ENCODE measurements at regions not wholly inside any gene's neighbourhood (a gene's known extent, or its start where the extent isn't known, plus 50 kb on each side); places are given as distances from the start of the nearest gene placed in this dataset.

DNA sequence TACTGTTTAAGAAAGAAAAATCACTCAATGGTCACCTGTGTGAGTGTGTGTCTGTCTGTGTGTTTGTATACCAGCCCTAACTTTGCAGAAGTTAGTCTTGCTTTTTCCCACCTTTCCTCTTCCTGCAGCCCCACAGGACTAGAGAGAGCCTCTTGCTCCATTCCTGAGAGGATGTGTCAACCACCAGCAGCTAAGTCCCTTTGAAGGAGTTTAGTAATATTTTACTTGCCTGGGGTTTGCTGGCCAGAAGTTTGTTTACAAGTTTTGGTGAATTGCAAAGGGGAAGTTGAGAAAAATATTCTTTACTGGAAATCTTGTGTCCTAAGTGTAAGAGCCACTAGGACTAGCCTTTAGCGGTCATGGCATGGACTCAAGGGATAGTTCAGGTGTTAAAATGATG, 316.2 kb downstream of the BRINP1 start:
- Histone ChIP-seq H3K27me3 (no peaks in the 10 kb centered on the region), H3K4me3 (peak overlapping the region in 2 of 12 donors; percentile 13 to 36), H3K27ac (peak overlapping the region in 11 of 12 donors; percentile 27 to 88 (median 75)), H3K36me3 (no peaks in the 10 kb centered on the region), H3K9me3 (no peaks in the 10 kb centered on the region), H3K4me1 (peaks cover 0 to 15% (median 0%) of the 10 kb centered on the region in 12 donors)
- WGBS, 4 donors: 82 to 92% (median 86%) methylated on average over 1 of the region's 1 CpG
- peak in 3 of 4 donors; percentile 26 to 45 (median 27) for ATAC-seq
- intact Hi-C loops (cut with DNase I): loop anchor here in 2 of 10 donors (2.0 to 10.0 kb wide), 2 partner anchors 62 to 74 kb away; no protein-coding TSS in a partner anchor
- TF ChIP-seq, protein P1, sequence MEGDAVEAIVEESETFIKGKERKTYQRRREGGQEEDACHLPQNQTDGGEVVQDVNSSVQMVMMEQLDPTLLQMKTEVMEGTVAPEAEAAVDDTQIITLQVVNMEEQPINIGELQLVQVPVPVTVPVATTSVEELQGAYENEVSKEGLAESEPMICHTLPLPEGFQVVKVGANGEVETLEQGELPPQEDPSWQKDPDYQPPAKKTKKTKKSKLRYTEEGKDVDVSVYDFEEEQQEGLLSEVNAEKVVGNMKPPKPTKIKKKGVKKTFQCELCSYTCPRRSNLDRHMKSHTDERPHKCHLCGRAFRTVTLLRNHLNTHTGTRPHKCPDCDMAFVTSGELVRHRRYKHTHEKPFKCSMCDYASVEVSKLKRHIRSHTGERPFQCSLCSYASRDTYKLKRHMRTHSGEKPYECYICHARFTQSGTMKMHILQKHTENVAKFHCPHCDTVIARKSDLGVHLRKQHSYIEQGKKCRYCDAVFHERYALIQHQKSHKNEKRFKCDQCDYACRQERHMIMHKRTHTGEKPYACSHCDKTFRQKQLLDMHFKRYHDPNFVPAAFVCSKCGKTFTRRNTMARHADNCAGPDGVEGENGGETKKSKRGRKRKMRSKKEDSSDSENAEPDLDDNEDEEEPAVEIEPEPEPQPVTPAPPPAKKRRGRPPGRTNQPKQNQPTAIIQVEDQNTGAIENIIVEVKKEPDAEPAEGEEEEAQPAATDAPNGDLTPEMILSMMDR (IDR thresholded peaks at IDR 0.05): no peak
- no peak for TF ChIP-seq POLR2A (IDR thresholded peaks at IDR 0.05)
- no peak for DNase-seq

DNA sequence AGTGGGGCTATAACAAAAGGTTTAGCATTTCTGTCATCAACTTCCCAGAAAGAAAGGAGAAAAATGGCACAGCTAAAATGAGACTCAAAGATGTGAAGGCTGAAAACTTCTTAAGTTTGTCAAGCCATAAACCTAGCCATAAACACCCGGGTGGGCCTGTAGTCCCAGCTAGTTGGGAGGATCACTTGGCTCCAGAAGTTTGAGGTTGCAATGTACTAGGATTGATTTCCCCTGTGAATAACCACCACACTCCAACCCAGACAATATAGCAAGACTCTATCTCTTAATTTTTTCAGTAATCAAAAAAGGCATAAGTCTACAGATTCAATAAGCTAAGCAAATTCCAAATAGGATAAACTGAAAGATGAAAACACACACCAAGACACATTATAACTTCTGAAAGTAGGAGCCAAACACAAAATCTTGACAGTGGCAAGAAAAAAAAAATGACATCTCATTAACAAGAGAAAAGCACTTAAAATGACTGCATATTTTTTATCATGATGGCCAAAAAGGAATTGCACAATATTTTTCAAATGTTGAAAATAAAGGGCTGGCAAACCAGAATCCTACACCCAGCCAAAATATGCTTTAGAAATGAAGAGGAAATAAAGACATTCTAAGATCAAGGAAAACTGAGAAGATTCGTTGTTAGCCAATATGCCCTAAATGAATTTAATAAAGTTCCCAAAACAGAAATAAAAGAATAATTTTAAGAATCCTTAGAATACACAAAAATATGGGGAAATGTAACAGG, 308.4 kb downstream of the BRINP1 start:
- Histone ChIP-seq H3K27me3 (no peaks in the 10 kb centered on the region), H3K27ac (no peak overlapping the region), H3K4me1 (no peaks in the 10 kb centered on the region), H3K36me3 (no peaks in the 10 kb centered on the region), H3K4me3 (no peak overlapping the region), H3K9me3 (no peaks in the 10 kb centered on the region)
- ATAC-seq (no peak), DNase-seq (no peak)
- no peak for TF ChIP-seq POLR2A (IDR thresholded peaks at IDR 0.05)
- WGBS, 4 donors: 68 to 81% (median 69%) methylated on average over 2 of the region's 2 CpGs
- intact Hi-C loops (cut with DNase I): no loop called here

DNA sequence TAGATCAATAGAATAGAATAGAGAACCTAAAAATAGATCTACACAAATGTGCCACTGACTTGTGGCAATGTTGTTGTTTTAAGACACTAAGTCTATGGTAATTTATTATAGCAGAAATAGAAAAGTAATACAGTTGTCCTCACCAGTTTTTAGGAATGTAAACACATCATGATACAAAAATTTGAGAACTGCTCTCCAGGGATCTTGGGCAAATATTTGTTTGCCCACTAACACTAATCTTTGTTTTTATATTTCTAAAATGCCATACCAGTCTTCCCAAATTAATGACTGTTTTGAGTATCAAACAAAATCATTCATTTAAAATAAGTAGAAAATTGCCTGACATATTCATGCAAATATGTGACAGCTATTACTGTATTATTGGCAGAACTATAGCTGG, 297.6 kb downstream of the BRINP1 start:
- no peaks in the 10 kb centered on the region for H3K4me1 ChIP-seq
- ATAC-seq (no peak), DNase-seq (no peak)
- intact Hi-C loops (cut with DNase I): no loop called here
- TF ChIP-seq POLR2A (IDR thresholded peaks at IDR 0.05): no peak
- TF ChIP-seq, protein P1 (IDR thresholded peaks at IDR 0.05): no peak
- H3K36me3 ChIP-seq: no peaks in the 10 kb centered on the region
- no peak overlapping the region for H3K27ac ChIP-seq
- H3K9me3 ChIP-seq: no peaks in the 10 kb centered on the region
- H3K4me3 ChIP-seq: no peak overlapping the region
- no peaks in the 10 kb centered on the region for H3K27me3 ChIP-seq

DNA sequence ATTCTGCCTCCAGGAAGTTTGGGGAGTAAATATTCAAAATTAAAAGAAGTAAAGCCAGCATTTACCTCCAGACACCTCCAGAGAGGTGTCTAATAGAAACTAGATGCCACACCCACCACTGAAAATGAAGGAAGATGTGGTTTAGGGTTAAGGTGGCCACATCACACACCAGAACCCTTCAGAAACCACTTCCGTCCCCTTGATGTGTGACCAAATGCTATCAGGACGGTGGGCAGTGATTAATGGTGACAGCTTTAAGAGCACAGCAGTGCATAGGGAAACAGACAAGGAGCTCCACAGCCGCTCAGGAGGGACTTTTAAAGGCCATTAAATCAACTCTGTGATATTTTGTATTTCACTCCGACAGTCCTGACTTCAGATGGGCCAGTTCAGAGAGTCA, 295.2 kb downstream of the BRINP1 start:
- Histone ChIP-seq H3K4me1 (no peaks in the 10 kb centered on the region), H3K9me3 (no peaks in the 10 kb centered on the region), H3K27me3 (no peaks in the 10 kb centered on the region), H3K27ac (no peak overlapping the region), H3K4me3 (no peak overlapping the region), H3K36me3 (no peaks in the 10 kb centered on the region)
- WGBS, 4 donors: 31 to 51% (median 40%) methylated on average over 4 of the region's 4 CpGs
- TF ChIP-seq, protein P1 (IDR thresholded peaks at IDR 0.05): no peak
- no peak for TF ChIP-seq POLR2A (IDR thresholded peaks at IDR 0.05)
- ATAC-seq (no peak), DNase-seq (no peak)
- intact Hi-C loops (cut with DNase I): no loop called here

DNA sequence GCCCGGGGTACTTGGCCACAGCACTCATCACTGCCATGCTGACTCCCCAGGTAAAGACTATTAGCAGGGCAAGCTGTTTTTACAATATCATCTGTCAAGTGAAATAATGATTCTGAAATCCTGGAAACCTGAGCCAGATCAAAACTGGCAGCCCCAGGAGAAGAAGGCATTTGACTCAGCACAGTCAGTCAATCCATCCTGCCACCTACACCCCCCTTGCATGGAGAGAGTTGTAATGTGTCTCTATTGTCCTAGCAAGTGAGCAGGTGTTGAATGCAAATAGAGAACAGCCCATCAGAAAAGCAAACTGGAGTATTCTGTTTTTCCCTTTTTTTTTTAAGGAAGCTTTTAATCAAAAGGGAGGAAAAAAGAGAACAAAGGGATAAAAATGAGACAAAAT, 291.2 kb downstream of the BRINP1 start:
- no peak for DNase-seq
- no peaks in the 10 kb centered on the region for H3K36me3 ChIP-seq
- intact Hi-C loops (cut with DNase I): no loop called here
- ATAC-seq: no peak
- no peaks in the 10 kb centered on the region for H3K9me3 ChIP-seq
- WGBS, 4 donors: 67 to 100% (median 75%) methylated on average over 1 of the region's 1 CpG
- no peak for TF ChIP-seq POLR2A (IDR thresholded peaks at IDR 0.05)
- TF ChIP-seq, protein P1 (IDR thresholded peaks at IDR 0.05): no peak
- no peaks in the 10 kb centered on the region for H3K27me3 ChIP-seq
- H3K4me1 ChIP-seq: no peaks in the 10 kb centered on the region
- H3K4me3 ChIP-seq: no peak overlapping the region
- H3K27ac ChIP-seq: no peak overlapping the region
